ENCODE measurements at regions not wholly inside any gene's neighbourhood (a gene's known extent, or its start where the extent isn't known, plus 50 kb on each side); places are given as distances from the start of the nearest gene placed in this dataset.
"Not testable (repeated sequence)": the region's sequence is repeated elsewhere in the genome, so short reads cannot be mapped to it uniquely, and the experiment has no call there.

DNA sequence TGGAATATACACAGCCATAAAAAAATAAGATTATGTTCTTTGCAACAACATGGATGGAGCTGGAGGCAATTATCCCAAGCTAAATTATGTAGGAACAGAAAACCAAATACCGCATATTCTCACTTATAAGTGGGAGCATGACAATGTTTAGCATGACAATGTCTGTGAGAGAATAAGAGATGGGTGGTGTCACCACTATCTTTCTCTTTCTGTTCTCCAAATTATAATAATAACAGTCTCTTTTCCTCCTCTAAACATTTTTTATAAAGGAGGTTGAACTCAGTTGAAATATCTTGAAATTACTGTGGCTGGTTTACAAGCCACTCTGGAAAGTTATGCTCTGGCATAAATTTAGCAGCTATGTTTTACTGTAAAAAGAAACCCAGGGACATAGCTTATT is 108.4 kb upstream of the NBPF19 start:
- not testable (repeated sequence) for DNase-seq

DNA sequence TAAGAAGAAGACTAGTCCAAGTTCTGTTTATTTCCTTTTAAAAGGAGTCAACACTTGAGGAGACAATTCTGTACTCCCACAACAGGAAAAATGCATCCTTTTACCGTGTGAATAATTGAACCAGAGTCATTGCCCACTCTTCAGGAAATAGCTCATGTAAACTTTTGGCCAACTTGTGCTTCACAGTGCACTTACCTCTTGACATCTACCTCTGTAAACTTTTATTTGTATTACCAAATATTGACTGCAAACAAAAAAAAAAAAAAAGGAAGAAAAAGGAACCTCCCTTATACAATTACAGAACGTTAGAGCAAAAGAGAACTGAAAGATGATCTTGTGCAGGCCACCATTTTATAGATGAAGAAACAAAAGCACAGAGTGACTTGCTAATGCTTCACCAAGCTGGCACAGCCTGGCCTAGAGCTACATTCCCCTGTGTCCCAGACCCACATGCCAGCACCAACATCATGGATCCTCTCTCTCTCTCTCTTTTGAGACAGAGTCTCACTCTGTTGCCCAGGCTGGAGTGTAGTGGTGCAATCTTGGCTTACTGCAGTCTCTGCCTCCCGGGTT is 107.3 kb upstream of the NBPF19 start:
- not testable (repeated sequence) for DNase-seq

DNA sequence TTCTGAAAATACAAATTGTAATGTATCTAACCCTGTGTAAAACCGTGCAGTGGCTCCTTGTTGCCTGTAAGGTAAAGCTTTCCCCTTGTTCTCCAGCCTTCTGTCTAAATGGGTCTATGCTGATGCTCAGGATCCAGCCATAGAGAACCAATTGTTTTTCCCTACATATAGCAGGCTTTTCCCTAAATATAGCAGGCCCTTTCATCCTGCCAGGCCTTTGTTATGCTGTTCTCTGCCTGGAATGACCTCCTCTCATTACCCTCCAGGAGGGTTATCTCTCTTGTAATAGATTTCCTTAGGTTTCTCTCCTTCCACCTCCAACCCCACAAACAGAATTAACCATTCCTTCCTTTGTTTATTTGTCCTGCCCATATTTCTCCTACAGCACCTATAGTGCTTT is 106.5 kb upstream of the NBPF19 start:
- not testable (repeated sequence) for DNase-seq

DNA sequence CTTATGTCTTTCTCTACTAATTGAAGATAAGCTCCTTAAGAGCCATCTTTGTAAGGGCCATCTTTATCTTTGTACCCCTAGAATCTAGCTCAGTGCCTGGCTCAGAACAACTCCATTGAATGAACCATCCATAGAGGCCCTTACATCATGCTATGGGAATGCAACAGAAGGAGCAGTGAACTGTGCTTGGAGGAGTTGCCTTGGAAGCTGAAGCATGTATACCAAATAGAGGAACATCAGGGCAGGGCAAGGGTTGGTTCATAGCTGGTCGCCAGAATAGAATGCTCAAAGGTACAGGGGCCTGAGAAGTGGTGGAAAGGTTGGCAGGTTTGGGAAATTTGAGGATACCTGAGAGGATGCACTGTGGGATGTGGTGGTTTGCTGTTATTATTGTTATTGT is 105.8 kb upstream of the NBPF19 start:
- not testable (repeated sequence) for DNase-seq

DNA sequence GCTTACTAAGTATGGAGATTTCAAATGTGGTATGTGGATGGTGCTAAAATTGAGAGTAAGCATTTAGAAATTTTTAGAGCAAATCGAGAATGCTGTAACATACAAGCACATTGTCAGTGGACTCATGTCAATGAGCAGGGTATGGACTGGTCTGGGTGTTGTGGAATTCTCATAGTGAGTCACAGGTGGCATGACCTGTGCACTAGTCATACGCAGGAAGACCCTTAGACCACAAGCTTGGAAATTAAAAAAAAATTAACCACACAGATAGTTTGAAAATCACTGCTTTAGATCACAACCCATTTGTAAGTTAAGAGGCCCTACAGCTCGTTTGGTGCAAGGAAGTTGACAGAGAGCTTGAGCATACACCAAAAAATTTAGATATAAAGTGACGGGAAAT is 102.9 kb upstream of the NBPF19 start:
- not testable (repeated sequence) for DNase-seq

DNA sequence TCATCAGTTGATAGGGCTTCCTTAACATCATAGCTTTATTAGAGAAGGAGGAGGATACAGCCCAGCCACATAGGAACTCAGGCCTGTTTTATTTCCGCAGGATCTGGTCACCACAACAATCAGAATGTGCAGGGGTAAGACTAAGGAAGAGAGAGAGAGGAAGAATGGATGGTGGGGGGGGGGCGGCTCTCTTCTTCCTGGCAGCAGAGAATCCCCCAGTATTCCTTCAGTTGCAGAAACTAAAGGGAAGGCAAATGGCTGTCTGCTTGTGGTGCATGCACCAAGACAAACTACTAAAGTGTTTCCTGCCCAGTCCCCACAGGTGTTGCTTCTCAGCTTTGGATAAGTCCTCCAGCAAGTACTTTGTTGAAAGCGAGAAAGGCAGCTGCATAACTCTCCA is 96.4 kb upstream of the NBPF19 start:
- not testable (repeated sequence) for DNase-seq

DNA sequence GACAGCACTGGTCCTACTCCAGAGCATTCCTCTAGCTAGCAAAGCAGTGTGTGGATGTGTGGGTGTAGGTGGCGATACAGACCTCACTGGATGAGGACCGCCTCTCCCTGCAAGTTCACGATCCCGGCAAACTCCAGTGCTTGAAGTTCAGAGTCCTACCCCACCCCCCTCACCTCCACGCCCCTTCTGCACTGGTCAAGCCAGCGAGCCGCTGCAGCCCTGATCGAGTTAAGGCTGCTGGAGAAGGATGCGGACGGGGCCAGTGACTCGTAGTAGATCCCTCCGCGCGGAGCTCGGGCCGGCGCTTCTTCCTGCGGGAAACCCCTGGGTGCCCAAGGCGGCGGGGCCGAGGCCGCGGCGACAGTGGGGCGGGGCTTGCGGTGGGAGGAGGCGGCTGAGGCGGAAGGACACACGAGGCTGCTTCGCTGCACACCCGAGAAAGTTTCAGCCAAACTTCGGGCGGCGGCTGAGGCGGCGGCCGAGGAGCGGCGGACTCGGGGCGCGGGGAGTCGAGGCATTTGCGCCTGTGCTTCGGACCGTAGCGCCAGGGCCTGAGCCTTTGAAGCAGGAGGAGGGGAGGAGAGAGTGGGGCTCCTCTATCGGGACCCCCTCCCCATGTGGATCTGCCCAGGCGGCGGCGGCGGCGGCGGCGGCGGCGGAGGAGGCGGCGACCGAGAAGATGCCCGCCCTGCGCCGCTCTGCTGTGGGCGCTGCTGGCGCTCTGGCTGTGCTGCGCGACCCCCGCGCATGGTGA is 84.5 kb upstream of the NBPF19 start:
- DNase-seq = peak; percentile 81

DNA sequence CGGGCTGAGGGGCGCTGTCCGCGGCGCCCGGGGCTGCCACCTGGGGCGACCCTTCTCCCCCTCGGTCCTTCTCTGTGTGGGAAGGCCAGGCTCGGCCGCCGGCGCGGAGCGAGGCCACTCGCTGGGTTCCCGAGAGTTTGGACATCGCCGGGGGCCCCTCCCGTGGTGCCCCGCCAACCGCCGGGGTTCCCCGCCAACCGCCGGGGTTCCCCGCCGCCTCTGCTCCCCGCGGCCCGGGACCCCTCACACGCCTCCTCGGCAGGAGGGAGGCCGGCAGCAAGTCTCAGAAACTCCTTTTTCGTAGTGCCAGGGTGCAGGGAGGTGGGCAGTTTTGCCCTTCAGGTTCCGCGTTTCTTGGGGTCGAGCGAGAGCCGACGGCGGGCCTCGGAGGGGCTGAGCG is 83.9 kb upstream of the NBPF19 start:
- DNase-seq = not testable (repeated sequence)

DNA sequence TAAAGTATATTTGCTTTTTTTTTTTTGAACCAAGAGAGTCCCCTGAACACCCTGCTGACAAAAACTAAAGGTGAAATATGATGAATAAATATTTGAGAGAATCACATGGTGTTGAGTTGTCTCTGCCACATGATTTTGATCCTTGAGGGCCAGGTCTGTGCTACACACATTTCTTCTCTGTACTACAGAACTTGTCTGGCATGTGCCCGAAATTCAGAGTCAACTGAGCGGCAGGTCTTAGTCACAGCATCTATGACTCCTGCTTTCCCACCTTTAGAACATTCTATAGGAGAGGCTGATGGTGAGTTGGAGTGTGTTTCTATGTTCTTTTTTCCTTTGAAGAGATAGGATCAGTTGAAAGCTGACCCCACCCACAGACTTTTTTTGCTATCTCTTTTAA is 79.0 kb upstream of the NBPF19 start:
- DNase-seq = not testable (repeated sequence)

DNA sequence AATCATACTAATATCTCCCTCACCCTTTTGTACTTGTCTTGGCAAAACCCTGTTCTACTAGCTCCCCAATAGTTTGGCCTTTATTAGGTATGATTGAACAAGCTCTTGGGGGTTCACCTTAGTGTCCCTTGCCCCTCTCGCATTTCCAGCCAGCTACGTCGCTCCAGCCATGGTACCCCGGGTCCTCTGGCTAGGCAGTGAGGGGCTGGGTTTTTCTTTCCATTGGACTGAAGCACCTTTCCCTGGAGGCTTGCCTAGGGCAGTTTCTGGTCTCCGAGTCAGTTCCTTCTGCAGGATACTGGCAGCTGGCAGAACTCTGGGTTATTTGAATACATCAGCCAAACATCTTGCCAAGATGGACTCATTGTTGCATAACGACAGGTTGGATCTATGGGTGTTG is 76.3 kb upstream of the NBPF19 start:
- not testable (repeated sequence) for DNase-seq

DNA sequence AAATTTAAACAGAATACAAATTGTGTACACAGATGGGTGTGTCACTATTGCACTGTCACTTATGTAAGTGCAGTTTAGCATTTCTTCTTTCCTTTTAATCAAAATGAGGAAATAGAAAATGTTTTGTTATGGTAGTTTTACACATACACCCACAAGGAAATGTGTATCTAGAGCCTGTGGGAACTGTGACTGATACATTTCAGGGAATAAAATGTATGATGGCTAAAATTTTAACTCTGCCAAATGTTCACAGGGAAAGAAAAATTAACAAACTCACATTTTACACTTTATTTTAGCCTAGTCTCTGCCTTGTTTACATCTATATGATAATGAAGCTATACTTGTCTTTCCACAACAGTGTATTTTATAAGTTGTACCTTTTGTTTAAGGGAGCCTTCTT is 66.4 kb upstream of the NBPF19 start:
- DNase-seq = not testable (repeated sequence)

DNA sequence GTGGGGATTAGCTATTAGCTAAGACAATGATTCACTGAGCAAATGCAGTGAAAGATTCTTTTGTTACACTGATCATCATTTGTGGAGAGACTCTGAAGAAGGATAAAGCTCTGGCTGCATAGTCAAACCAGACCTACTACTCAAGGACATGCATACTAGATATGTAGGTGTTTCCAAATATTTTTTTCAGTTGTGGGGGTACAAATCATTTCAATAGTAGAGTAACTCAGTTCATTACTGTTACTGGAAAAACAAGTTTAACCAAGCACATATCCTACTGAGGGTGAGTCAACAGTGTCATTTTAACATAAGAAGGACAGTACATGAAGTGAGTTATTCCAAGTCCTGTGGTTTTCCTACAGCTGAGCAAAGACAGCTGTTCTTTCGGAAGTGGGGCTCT is 59.5 kb upstream of the NBPF19 start:
- not testable (repeated sequence) for DNase-seq

DNA sequence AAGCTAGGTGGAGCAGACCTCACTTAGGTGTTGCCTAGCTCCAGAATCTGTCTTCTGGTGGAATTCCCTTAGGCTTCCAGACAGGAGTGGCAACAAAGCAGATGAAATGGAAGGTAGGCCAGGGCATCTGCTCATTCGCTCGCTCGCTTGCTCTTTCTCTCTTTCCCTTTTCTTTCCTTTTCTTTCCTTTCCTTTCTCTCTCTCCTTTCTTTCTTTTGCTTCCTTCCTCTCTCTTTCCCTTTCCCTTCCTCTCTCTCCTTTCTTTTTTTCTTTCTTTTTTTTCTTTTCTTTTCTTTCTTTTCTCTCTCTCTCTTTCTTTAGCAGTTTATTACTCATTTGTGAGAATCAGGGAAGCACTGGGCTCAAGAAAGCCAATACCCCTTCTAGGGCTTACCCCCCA is 56.1 kb upstream of the NBPF19 start:
- not testable (repeated sequence) for DNase-seq

DNA sequence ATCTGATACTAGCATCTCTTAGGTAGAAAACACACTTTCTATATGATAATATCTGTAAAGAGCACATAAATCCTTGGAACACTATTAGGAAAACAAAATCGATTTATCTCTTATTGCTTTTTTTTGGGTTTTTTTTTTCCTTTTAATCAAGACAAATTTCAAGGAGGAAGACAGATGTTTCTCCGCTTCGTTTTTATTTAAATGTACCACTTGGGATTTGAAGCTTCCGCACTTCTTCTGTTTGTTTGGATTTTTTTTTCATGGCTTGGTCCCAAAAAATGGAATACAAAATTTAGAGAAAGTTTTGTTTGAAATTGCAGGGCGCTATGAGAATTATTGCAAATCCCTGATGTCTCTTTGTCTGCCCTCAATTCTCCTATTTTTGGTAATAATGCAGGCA is 51.7 kb upstream of the NBPF19 start:
- not testable (repeated sequence) for DNase-seq
